Colonic mucosa (tissue), 4 donors: ENCODE measurements at regions not wholly inside any gene's neighbourhood (a gene's known extent, or its start where the extent isn't known, plus 50 kb on each side); places are given as distances from the start of the nearest gene placed in this dataset.

ENCODE experiments used
- DNase-seq: peaks from one replicate; pipeline ENCODE4 v3.0.0-alpha.2; 2020
- H3K27ac ChIP-seq: fragments of 200-600 bp; one replicate; pipeline ENCODE4 v1.8.0; 2021
- H3K27me3 ChIP-seq: fragments of 200-600 bp; one replicate; pipeline ENCODE4 v1.8.0; 2021
- H3K36me3 ChIP-seq: fragments of 200-600 bp; one replicate; pipeline ENCODE4 v1.8.0; 2021
- H3K4me1 ChIP-seq: fragments of 200-600 bp; one replicate; pipeline ENCODE4 v1.8.0; 2021; ENCODE audit warnings: mild to moderate bottlenecking
- H3K4me3 ChIP-seq: fragments of 200-600 bp; one replicate; pipeline ENCODE4 v1.8.0; 2021
- H3K9ac ChIP-seq, 2 donors: one replicate each; pipeline ENCODE4 v1.7.0; 2013; ENCODE audit warnings: control low read depth in 2 of 2, low read depth in 2 of 2, low read length in 2 of 2
- H3K9me3 ChIP-seq: fragments of 200-600 bp; one replicate; pipeline ENCODE4 v1.8.0; 2021
- intact Hi-C: fragments of 100-400 bp; cut with DNase I; formaldehyde crosslinking; loops from one replicate; pipeline ENCODE4 v1.14.1; 2022
- TF ChIP-seq, protein P1 (sequence below): fragments of 200-600 bp; IDR thresholded peaks from one replicate; pipeline ENCODE4 v1.8.0; 2022; ENCODE audit warnings: antibody characterized with exemption, mild to moderate bottlenecking
- donor health status: healthy.
- donor health status: DM: no; HTN: no; CAD: no.
- donor health status: DM: no; HTN: no; CAD: no.

DNA sequence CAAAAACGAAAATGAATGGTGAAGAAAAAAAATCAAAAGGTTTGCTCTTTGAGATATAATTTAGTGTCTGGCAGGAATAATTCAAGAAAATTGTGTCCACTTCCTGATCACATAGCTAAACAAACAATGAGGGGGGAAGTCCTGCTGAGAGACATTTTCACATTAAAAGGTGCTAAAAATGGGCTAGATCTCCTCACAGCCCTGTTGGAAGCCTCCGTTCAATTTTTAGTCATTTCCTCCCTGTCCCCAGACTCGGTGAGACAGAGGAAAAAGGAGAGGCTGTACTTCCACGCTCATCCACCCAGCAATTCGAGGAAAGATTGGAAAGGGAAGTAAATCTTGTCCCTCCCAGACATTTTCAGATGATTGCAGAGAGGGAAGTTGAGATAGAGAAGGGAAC is 103.7 kb downstream of the BARHL2 start:
- Histone ChIP-seq H3K9me3 (no peaks in the 10 kb centered on the region), H3K27ac (no peak overlapping the region), H3K9ac (no peak overlapping the region), H3K4me3 (no peak overlapping the region), H3K27me3 (no peaks in the 10 kb centered on the region), H3K36me3 (no peaks in the 10 kb centered on the region), H3K4me1 (no peaks in the 10 kb centered on the region)
- TF ChIP-seq, protein P1, sequence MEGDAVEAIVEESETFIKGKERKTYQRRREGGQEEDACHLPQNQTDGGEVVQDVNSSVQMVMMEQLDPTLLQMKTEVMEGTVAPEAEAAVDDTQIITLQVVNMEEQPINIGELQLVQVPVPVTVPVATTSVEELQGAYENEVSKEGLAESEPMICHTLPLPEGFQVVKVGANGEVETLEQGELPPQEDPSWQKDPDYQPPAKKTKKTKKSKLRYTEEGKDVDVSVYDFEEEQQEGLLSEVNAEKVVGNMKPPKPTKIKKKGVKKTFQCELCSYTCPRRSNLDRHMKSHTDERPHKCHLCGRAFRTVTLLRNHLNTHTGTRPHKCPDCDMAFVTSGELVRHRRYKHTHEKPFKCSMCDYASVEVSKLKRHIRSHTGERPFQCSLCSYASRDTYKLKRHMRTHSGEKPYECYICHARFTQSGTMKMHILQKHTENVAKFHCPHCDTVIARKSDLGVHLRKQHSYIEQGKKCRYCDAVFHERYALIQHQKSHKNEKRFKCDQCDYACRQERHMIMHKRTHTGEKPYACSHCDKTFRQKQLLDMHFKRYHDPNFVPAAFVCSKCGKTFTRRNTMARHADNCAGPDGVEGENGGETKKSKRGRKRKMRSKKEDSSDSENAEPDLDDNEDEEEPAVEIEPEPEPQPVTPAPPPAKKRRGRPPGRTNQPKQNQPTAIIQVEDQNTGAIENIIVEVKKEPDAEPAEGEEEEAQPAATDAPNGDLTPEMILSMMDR, result no peak
- intact Hi-C loops, result no loop called here
- no peak for DNase-seq

DNA sequence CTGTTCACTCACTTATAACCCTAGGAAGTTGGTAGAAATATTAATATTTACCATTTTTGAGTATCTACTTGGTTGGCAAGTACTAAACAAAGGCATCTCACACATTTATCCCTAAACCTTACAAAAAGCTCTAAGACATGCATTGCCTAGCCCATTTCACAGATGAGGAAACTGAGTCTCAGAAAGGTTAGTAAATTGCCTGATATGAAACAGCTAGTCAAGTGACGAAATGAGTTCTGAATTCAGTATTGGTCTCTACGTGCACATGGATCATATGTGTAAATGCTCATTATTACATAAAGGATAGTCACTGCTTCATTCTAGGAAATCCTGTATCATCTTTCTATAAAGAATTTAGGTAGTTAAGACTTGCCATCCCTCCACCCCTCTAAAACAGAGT is 105.1 kb downstream of the BARHL2 start:
- Histone ChIP-seq H3K9ac (no peak overlapping the region), H3K27ac (no peak overlapping the region), H3K27me3 (no peaks in the 10 kb centered on the region), H3K4me3 (no peak overlapping the region), H3K4me1 (no peaks in the 10 kb centered on the region), H3K9me3 (no peaks in the 10 kb centered on the region), H3K36me3 (no peaks in the 10 kb centered on the region)
- no peak for DNase-seq
- intact Hi-C loops, result no loop called here
- TF ChIP-seq, protein P1, result no peak

GRCh38 chr1:90607736-90608135 is 109.4 kb downstream of the BARHL2 start:
- DNase-seq, result no peak
- Histone ChIP-seq H3K4me3 (no peak overlapping the region), H3K27me3 (no peaks in the 10 kb centered on the region), H3K27ac (no peak overlapping the region), H3K9ac (no peak overlapping the region), H3K36me3 (no peaks in the 10 kb centered on the region), H3K4me1 (no peaks in the 10 kb centered on the region), H3K9me3 (no peaks in the 10 kb centered on the region)
- TF ChIP-seq, protein P1, result no peak
- intact Hi-C loops, result no loop called here

GRCh38 chr1:90605070-90605469 is 112.0 kb downstream of the BARHL2 start:
- no peak overlapping the region for H3K9ac ChIP-seq
- H3K27me3 ChIP-seq, result no peaks in the 10 kb centered on the region
- no peak for DNase-seq
- H3K9me3 ChIP-seq, result no peaks in the 10 kb centered on the region
- intact Hi-C loops, result no loop called here
- H3K4me1 ChIP-seq, result no peaks in the 10 kb centered on the region
- TF ChIP-seq, protein P1, result no peak
- no peak overlapping the region for H3K27ac ChIP-seq
- H3K36me3 ChIP-seq, result no peaks in the 10 kb centered on the region
- H3K4me3 ChIP-seq, result no peak overlapping the region

- Histone ChIP-seq H3K27ac (no peak overlapping the region), H3K27me3 (no peaks in the 10 kb centered on the region), H3K9me3 (no peaks in the 10 kb centered on the region), H3K4me1 (no peaks in the 10 kb centered on the region), H3K36me3 (no peaks in the 10 kb centered on the region), H3K4me3 (no peak overlapping the region), H3K9ac (no peak overlapping the region)
- intact Hi-C loops, result no loop called here
- TF ChIP-seq, protein P1, result no peak
- DNase-seq, result no peak
These were observed 123.8 kb downstream of the BARHL2 start for GRCh38 chr1:90593312-90593711.

DNA sequence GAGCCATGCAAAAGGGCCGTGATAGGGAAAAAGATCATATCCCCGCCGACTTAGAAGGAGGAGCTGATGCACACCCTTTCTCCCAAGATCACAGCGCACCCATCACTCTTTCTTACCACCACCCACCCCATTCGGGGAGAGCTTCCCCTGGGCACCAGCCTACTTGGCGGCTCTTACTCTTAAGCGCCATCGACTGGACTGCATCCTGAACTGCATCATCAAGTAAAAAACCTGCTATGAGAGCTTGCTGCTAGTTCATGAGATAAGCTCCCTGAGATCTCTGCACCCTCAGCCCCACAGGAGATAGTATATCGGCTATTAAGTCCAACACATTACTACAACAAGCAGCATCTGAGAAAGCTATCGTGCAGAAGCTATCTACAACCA is 125.1 kb downstream of the BARHL2 start:
- Histone ChIP-seq H3K4me3 (no peak overlapping the region), H3K27ac (no peak overlapping the region), H3K36me3 (no peaks in the 10 kb centered on the region), H3K9ac (no peak overlapping the region), H3K27me3 (no peaks in the 10 kb centered on the region), H3K9me3 (no peaks in the 10 kb centered on the region), H3K4me1 (no peaks in the 10 kb centered on the region)
- no peak for DNase-seq
- TF ChIP-seq, protein P1, result no peak
- intact Hi-C loops, result no loop called here
